ENCODE measurements at regions not wholly inside any gene's neighbourhood (a gene's known extent, or its start where the extent isn't known, plus 50 kb on each side); places are given as distances from the start of the nearest gene placed in this dataset.

DNA sequence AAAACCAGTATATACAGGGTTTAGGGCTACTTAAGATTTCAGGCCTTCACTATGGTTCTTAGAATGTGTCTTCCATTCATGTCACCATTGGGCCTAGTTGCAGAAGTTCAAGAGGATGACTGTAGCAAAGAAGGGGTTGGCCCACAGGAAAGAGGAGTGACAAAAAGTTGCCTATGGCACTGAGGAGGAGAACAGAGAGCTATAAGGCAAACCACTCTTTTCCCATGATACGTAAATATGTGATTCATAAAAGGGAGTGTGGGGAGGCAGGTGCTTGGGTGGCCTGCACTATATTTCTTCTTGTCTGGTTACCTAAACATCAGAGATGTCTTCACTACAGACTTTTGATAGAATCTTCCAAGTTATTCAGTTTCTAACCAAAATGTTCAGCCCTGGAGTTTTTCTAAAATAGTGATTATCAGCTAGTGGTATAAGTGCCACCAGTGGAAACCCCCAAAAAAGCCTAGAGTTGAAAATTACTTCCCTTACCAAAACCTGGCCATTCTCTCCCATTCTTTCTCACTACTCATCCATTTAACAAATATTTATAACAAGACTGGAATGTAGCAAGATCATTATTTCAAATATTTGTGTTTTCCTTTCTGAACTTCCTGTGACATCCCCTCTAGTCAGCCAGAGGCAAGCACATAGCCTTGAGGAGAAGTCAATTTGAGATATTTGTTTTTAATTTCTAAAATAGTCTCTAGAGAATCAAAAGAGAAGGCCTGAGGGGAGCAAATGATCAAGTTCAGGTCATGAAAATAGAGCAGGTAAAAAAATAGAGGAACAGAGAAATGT lies 367.4 kb downstream of the EFNA5 start:
- H3K4me2 ChIP-seq (ENCODE audit: low read length): peak overlapping the region; percentile 13; the same call in 1 of the 2 replicates
- no peaks in the 10 kb centered on the region for H3K9me3 ChIP-seq (ENCODE audit: insufficient read depth, low read length)
- H3K4me1 ChIP-seq (ENCODE audit: low read length): peaks cover 34% of the 10 kb centered on the region
- H3K9ac ChIP-seq (ENCODE audit: low read length): no peak overlapping the region
- TF ChIP-seq EZH2phosphoT487 (IDR thresholded peaks at IDR 0.05; ENCODE audit: low read depth): no peak
- no peak for TF ChIP-seq CTCF (IDR thresholded peaks at IDR 0.05; ENCODE audit: low read depth, low read length)
- no peaks in the 10 kb centered on the region for H4K20me1 ChIP-seq (ENCODE audit: insufficient read depth, low read length)
- H3K79me2 ChIP-seq (ENCODE audit: low read length): no peaks in the 10 kb centered on the region
- H3K4me3 ChIP-seq (ENCODE audit: low read length): no peak overlapping the region
- H3K36me3 ChIP-seq (replicated peaks; ENCODE audit: low read depth, low read length): no peaks in the 10 kb centered on the region
- H3K27ac ChIP-seq (ENCODE audit: low read length): no peak overlapping the region
- H2AFZ ChIP-seq (ENCODE audit: low read depth, low read length): no peak overlapping the region
- no peaks in the 10 kb centered on the region for H3K27me3 ChIP-seq (ENCODE audit: low read depth, low read length)

DNA sequence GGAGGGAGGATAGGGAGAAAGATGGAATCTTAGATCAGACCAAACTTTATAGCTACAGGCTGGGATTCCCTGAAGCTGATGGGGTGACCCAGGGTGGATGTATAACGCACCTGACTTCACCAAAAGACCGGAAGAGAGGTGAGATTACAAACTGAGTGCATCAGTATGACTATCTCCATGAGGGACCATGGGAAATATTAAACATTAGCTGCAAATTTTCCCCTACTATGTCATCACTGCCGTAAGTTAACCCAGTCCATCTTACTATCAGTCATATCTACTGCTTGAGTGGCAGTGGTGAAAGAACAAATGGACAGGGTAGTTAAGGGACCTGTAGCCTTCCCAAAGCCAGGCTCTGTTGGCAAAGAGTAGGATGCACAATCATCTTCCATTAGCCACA lies 368.3 kb downstream of the EFNA5 start:
- H3K36me3 ChIP-seq (replicated peaks; ENCODE audit: low read depth, low read length): no peaks in the 10 kb centered on the region
- peaks cover 34% of the 10 kb centered on the region for H3K4me1 ChIP-seq (ENCODE audit: low read length)
- no peak overlapping the region for H3K9ac ChIP-seq (ENCODE audit: low read length)
- TF ChIP-seq EZH2phosphoT487 (IDR thresholded peaks at IDR 0.05; ENCODE audit: low read depth) (no peak), CTCF (IDR thresholded peaks at IDR 0.05; ENCODE audit: low read depth, low read length) (no peak)
- no peaks in the 10 kb centered on the region for H3K79me2 ChIP-seq (ENCODE audit: low read length)
- no peak overlapping the region for H2AFZ ChIP-seq (ENCODE audit: low read depth, low read length)
- no peaks in the 10 kb centered on the region for H3K27me3 ChIP-seq (ENCODE audit: low read depth, low read length)
- no peaks in the 10 kb centered on the region for H3K9me3 ChIP-seq (ENCODE audit: insufficient read depth, low read length)
- peak overlapping the region; percentile 35 for H3K4me2 ChIP-seq (ENCODE audit: low read length)
- H4K20me1 ChIP-seq (ENCODE audit: insufficient read depth, low read length): no peaks in the 10 kb centered on the region
- no peak overlapping the region for H3K4me3 ChIP-seq (ENCODE audit: low read length)
- peak overlapping the region; percentile 17; the same call in 1 of the 2 replicates for H3K27ac ChIP-seq (ENCODE audit: low read length)

DNA sequence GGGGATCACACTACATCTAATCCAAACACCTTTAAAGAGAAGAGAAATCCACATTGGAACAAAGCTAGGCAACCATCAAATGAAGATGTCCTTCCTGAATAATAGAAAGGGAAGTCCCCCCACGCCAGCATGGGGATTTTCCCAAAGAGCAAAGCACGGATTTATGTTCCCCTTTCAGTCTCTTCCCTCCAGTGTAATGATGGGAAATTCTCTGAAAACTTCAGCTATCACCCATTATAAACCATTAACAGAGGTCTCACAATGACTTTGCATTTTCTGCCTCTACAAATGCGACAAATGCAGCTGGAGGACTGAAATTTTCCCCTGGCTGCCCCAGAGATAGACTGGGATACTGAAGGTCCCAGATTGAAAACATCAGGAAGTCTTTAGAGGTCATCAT lies 368.7 kb downstream of the EFNA5 start:
- Histone ChIP-seq H3K27me3 (ENCODE audit: low read depth, low read length) (no peaks in the 10 kb centered on the region), H2AFZ (ENCODE audit: low read depth, low read length) (no peak overlapping the region), H3K27ac (ENCODE audit: low read length) (peak overlapping the region; percentile 17; the same call in 1 of the 2 replicates), H3K79me2 (ENCODE audit: low read length) (no peaks in the 10 kb centered on the region), H3K9ac (ENCODE audit: low read length) (no peak overlapping the region), H3K9me3 (ENCODE audit: insufficient read depth, low read length) (no peaks in the 10 kb centered on the region), H4K20me1 (ENCODE audit: insufficient read depth, low read length) (no peaks in the 10 kb centered on the region), H3K4me2 (ENCODE audit: low read length) (peak overlapping the region; percentile 35), H3K4me3 (ENCODE audit: low read length) (no peak overlapping the region), H3K36me3 (replicated peaks; ENCODE audit: low read depth, low read length) (no peaks in the 10 kb centered on the region), H3K4me1 (ENCODE audit: low read length) (peaks cover 34% of the 10 kb centered on the region)
- TF ChIP-seq CTCF (IDR thresholded peaks at IDR 0.05; ENCODE audit: low read depth, low read length) (no peak), EZH2phosphoT487 (IDR thresholded peaks at IDR 0.05; ENCODE audit: low read depth) (no peak)

DNA sequence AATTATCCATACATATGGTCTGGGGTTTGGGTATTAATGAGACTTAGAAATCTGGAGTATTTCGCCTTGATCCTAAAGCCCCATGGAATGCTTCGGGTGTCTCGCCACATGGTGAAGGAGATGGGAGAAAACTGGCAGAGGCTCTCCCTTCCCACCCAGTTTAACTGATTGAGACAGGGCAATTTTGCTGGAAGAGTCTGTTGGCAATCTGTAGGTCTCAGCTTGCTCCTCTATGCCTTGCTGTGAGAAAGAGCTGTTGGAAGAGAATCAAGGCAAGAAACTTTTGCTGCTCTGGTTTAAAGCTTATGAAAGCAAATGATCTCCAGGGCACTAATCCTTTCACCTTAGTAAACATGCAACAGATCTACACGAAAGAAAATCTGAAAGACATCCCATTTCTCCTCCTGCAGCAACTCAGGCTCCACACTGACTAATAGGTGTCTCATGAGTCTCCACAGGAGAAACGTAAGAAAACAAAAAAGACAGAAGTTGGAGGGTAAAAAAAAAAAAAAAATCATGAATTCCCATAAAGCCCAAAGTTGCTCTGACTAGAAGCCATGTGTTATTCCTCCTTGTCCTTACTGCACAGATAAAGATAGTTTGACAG lies 369.9 kb downstream of the EFNA5 start:
- Histone ChIP-seq H3K4me2 (ENCODE audit: low read length) (no peak overlapping the region), H3K36me3 (replicated peaks; ENCODE audit: low read depth, low read length) (no peaks in the 10 kb centered on the region), H3K4me1 (ENCODE audit: low read length) (peaks cover 34% of the 10 kb centered on the region), H3K9ac (ENCODE audit: low read length) (no peak overlapping the region), H2AFZ (ENCODE audit: low read depth, low read length) (no peak overlapping the region), H3K27ac (ENCODE audit: low read length) (no peak overlapping the region), H3K9me3 (ENCODE audit: insufficient read depth, low read length) (no peaks in the 10 kb centered on the region), H3K27me3 (ENCODE audit: low read depth, low read length) (peaks cover 9% of the 10 kb centered on the region), H4K20me1 (ENCODE audit: insufficient read depth, low read length) (no peaks in the 10 kb centered on the region), H3K79me2 (ENCODE audit: low read length) (no peaks in the 10 kb centered on the region), H3K4me3 (ENCODE audit: low read length) (no peak overlapping the region)
- no peak for TF ChIP-seq CTCF (IDR thresholded peaks at IDR 0.05; ENCODE audit: low read depth, low read length)
- TF ChIP-seq EZH2phosphoT487 (IDR thresholded peaks at IDR 0.05; ENCODE audit: low read depth): no peak
